ENCODE measurements at regions not wholly inside any gene's neighbourhood (a gene's known extent, or its start where the extent isn't known, plus 50 kb on each side); places are given as distances from the start of the nearest gene placed in this dataset.

DNA sequence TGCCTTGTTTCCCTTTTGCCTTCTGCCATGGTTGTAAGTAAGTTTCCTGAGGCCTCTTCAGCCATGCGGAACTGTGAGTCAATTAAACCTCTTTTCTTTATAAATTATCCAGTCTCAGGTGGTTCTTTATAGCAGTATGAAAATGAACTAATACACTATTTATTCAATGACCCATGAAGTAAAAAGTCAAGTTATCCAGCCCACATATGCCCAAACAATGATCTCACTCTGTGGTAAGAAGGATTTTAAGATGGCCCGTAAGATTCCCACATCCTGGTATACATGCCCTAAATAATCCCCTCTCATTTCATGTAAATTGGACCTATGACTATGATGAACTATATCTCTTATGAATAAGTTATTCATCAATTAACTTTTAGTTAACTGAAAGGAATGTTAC, 1008.3 kb upstream of the B3GALT2 start:
- Histone ChIP-seq H3K27ac (ENCODE audit: low read depth, low read length) (no peak overlapping the region), H3K4me2 (ENCODE audit: insufficient read depth, low read length) (no peak overlapping the region), H3K4me1 (ENCODE audit: insufficient read depth, low read length) (no peaks in the 10 kb centered on the region), H2AFZ (ENCODE audit: low read length) (no peak overlapping the region), H3K4me3 (ENCODE audit: insufficient read depth, low read length) (no peak overlapping the region), H3K79me2 (ENCODE audit: insufficient read depth, low read length) (no peaks in the 10 kb centered on the region), H3K36me3 (ENCODE audit: insufficient read depth, low read length) (no peaks in the 10 kb centered on the region), H3K27me3 (ENCODE audit: insufficient read depth, low read length) (no peaks in the 10 kb centered on the region), H3K9me3 (ENCODE audit: low read depth, low read length) (no peaks in the 10 kb centered on the region), H4K20me1 (ENCODE audit: insufficient read depth, low read length) (no peaks in the 10 kb centered on the region)
- TF ChIP-seq, protein P1, sequence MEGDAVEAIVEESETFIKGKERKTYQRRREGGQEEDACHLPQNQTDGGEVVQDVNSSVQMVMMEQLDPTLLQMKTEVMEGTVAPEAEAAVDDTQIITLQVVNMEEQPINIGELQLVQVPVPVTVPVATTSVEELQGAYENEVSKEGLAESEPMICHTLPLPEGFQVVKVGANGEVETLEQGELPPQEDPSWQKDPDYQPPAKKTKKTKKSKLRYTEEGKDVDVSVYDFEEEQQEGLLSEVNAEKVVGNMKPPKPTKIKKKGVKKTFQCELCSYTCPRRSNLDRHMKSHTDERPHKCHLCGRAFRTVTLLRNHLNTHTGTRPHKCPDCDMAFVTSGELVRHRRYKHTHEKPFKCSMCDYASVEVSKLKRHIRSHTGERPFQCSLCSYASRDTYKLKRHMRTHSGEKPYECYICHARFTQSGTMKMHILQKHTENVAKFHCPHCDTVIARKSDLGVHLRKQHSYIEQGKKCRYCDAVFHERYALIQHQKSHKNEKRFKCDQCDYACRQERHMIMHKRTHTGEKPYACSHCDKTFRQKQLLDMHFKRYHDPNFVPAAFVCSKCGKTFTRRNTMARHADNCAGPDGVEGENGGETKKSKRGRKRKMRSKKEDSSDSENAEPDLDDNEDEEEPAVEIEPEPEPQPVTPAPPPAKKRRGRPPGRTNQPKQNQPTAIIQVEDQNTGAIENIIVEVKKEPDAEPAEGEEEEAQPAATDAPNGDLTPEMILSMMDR (IDR thresholded peaks at IDR 0.05; ENCODE audit: extremely low read depth, low read depth, low read length) = no peak
- no peak for DNase-seq (ENCODE audit: insufficient read length, low spot score, missing footprints)

DNA sequence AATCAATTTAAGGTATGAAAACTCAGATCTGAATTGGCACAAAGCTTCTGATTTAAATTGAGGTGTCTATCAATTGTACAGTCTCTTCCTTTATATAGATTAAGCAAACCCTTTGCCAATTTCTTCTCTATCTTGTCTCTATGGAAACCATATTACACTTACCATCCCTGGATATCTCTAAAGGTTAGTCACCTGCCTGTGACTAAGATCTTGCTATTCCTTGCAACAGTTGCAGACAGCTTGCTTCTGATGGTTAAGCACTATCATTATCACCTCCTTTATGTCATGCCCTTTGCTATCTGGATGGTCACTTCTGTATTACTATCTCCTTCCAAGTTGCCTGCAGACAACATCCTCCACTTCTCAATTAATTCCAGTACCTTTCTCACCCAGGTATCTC, 998.6 kb upstream of the B3GALT2 start:
- Histone ChIP-seq H3K27ac (ENCODE audit: low read depth, low read length) (no peak overlapping the region), H3K36me3 (ENCODE audit: insufficient read depth, low read length) (no peaks in the 10 kb centered on the region), H3K4me1 (ENCODE audit: insufficient read depth, low read length) (no peaks in the 10 kb centered on the region), H3K4me2 (ENCODE audit: insufficient read depth, low read length) (no peak overlapping the region), H3K9me3 (ENCODE audit: low read depth, low read length) (peaks cover 3% of the 10 kb centered on the region), H2AFZ (ENCODE audit: low read length) (no peak overlapping the region), H3K79me2 (ENCODE audit: insufficient read depth, low read length) (no peaks in the 10 kb centered on the region), H4K20me1 (ENCODE audit: insufficient read depth, low read length) (no peaks in the 10 kb centered on the region), H3K4me3 (ENCODE audit: insufficient read depth, low read length) (no peak overlapping the region), H3K27me3 (ENCODE audit: insufficient read depth, low read length) (no peaks in the 10 kb centered on the region)
- TF ChIP-seq, protein P1 (IDR thresholded peaks at IDR 0.05; ENCODE audit: extremely low read depth, low read depth, low read length) = no peak
- no peak for DNase-seq (ENCODE audit: insufficient read length, low spot score, missing footprints)

GRCh38 chr1:194184425-194184824, 998.0 kb upstream of the B3GALT2 start:
- Histone ChIP-seq H3K36me3 (ENCODE audit: insufficient read depth, low read length) (no peaks in the 10 kb centered on the region), H3K4me1 (ENCODE audit: insufficient read depth, low read length) (no peaks in the 10 kb centered on the region), H2AFZ (ENCODE audit: low read length) (no peak overlapping the region), H3K27ac (ENCODE audit: low read depth, low read length) (no peak overlapping the region), H3K79me2 (ENCODE audit: insufficient read depth, low read length) (no peaks in the 10 kb centered on the region), H3K9me3 (ENCODE audit: low read depth, low read length) (peaks cover 3% of the 10 kb centered on the region), H4K20me1 (ENCODE audit: insufficient read depth, low read length) (no peaks in the 10 kb centered on the region), H3K27me3 (ENCODE audit: insufficient read depth, low read length) (no peaks in the 10 kb centered on the region), H3K4me2 (ENCODE audit: insufficient read depth, low read length) (no peak overlapping the region), H3K4me3 (ENCODE audit: insufficient read depth, low read length) (no peak overlapping the region)
- no peak for DNase-seq (ENCODE audit: insufficient read length, low spot score, missing footprints)
- TF ChIP-seq, protein P1 (IDR thresholded peaks at IDR 0.05; ENCODE audit: extremely low read depth, low read depth, low read length) = no peak

GRCh38 chr1:194181845-194182244, 995.4 kb upstream of the B3GALT2 start:
- no peaks in the 10 kb centered on the region for H3K36me3 ChIP-seq (ENCODE audit: insufficient read depth, low read length)
- H2AFZ ChIP-seq (ENCODE audit: low read length) = no peak overlapping the region
- DNase-seq (ENCODE audit: insufficient read length, low spot score, missing footprints) = no peak
- H3K9me3 ChIP-seq (ENCODE audit: low read depth, low read length) = peaks cover 3% of the 10 kb centered on the region
- no peaks in the 10 kb centered on the region for H3K4me1 ChIP-seq (ENCODE audit: insufficient read depth, low read length)
- no peaks in the 10 kb centered on the region for H3K79me2 ChIP-seq (ENCODE audit: insufficient read depth, low read length)
- H3K27ac ChIP-seq (ENCODE audit: low read depth, low read length) = no peak overlapping the region
- no peaks in the 10 kb centered on the region for H3K27me3 ChIP-seq (ENCODE audit: insufficient read depth, low read length)
- no peaks in the 10 kb centered on the region for H4K20me1 ChIP-seq (ENCODE audit: insufficient read depth, low read length)
- no peak overlapping the region for H3K4me3 ChIP-seq (ENCODE audit: insufficient read depth, low read length)
- TF ChIP-seq, protein P1 (IDR thresholded peaks at IDR 0.05; ENCODE audit: extremely low read depth, low read depth, low read length) = no peak
- H3K4me2 ChIP-seq (ENCODE audit: insufficient read depth, low read length) = no peak overlapping the region

Measured in osteoblast (primary cell).